DND-41 (cell line): ENCODE measurements at regions not wholly inside any gene's neighbourhood (a gene's known extent, or its start where the extent isn't known, plus 50 kb on each side); places are given as distances from the start of the nearest gene placed in this dataset.

Experiments
- EZH2 ChIP-seq: IDR thresholded peaks from 3 replicates; pipeline ENCODE4 v1.6.1; 2012; ENCODE audit warnings: borderline replicate concordance, low read depth, mild to moderate bottlenecking, moderate library complexity, low read length, inconsistent platforms; ENCODE audit not compliant: severe bottlenecking
- TF ChIP-seq, protein P1 (sequence below): IDR thresholded peaks from 2 replicates; pipeline ENCODE4 v1.5.1; 2012; ENCODE audit warnings: borderline replicate concordance, low read length, moderate library complexity, mild to moderate bottlenecking; ENCODE audit not compliant: poor library complexity, severe bottlenecking; ENCODE audit errors: extremely low read depth

DNA sequence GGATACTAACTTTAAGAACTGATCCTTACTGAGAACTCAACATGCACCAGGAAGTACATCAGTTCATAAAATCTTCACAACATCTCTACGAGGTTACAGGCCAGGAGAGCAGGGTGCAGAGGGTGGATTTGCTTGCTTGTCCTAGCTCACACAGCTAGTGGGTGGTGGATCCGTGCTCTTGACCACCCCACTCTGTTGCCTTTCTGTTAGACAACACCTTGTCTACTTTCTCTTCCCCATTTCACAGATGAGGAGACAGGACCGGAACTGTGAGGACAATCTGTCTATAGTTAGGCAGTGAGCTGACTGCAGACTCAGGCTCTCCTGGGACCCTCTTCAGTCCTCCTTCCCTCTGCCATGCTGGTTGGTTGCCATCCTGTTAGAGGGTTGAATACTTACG, 221.7 kb upstream of the TLE3 start:
- TF ChIP-seq, protein P1, sequence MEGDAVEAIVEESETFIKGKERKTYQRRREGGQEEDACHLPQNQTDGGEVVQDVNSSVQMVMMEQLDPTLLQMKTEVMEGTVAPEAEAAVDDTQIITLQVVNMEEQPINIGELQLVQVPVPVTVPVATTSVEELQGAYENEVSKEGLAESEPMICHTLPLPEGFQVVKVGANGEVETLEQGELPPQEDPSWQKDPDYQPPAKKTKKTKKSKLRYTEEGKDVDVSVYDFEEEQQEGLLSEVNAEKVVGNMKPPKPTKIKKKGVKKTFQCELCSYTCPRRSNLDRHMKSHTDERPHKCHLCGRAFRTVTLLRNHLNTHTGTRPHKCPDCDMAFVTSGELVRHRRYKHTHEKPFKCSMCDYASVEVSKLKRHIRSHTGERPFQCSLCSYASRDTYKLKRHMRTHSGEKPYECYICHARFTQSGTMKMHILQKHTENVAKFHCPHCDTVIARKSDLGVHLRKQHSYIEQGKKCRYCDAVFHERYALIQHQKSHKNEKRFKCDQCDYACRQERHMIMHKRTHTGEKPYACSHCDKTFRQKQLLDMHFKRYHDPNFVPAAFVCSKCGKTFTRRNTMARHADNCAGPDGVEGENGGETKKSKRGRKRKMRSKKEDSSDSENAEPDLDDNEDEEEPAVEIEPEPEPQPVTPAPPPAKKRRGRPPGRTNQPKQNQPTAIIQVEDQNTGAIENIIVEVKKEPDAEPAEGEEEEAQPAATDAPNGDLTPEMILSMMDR: no peak
- TF ChIP-seq EZH2: no peak
